ENCODE measurements at regions not wholly inside any gene's neighbourhood (a gene's known extent, or its start where the extent isn't known, plus 50 kb on each side); places are given as distances from the start of the nearest gene placed in this dataset.

GRCh38 chr5:58258984-58259684, 200.8 kb downstream of the PLK2 start:
- Histone ChIP-seq H4K20me1 (ENCODE audit: control insufficient read depth, insufficient read depth, low read length, poor library complexity, severe bottlenecking) (no peaks in the 10 kb centered on the region), H3K9ac (ENCODE audit: low read length) (no peak overlapping the region), H3K4me1 (ENCODE audit: control insufficient read depth in 2 of 2, insufficient read depth in 2 of 2, low read length in 2 of 2) (no peaks in the 10 kb centered on the region), H3K27me3 (replicated peaks in 1 of 4; ENCODE audit: control extremely low read depth in 1 of 4, control insufficient read depth in 3 of 4, insufficient read depth in 4 of 4, low read length in 3 of 4) (no peaks in the 10 kb centered on the region), H3K9me3 (ENCODE audit: control extremely low read depth in 1 of 3, control insufficient read depth in 2 of 3, insufficient read depth in 1 of 3, low read length in 2 of 3) (no peaks in the 10 kb centered on the region), H3K4me3 (ENCODE audit: control extremely low read depth in 1 of 5, extremely low read depth in 1 of 5, insufficient read depth in 1 of 5, low read depth in 2 of 5, low read length in 4 of 5) (no peak overlapping the region), H3K27ac (ENCODE audit: low read length in 2 of 2) (no peak overlapping the region), H3K4me2 (replicated peaks; ENCODE audit: low read depth, low read length, poor library complexity, severe bottlenecking) (no peak overlapping the region), H3K79me2 (ENCODE audit: control insufficient read depth, insufficient read depth, low read length) (no peaks in the 10 kb centered on the region), H2AFZ (ENCODE audit: insufficient read depth, low read depth, low read length, poor library complexity, severe bottlenecking) (no peak overlapping the region), H3K36me3 (replicated peaks in 1 of 2; ENCODE audit: control extremely low read depth in 1 of 2, control insufficient read depth in 1 of 2, extremely low read depth in 1 of 2, insufficient read depth in 2 of 2, low read length in 1 of 2) (no peaks in the 10 kb centered on the region)
- ATAC-seq (ENCODE audit: low read depth): no peak
- intact Hi-C loops (cut with micrococcal nuclease): no loop called here
- TF ChIP-seq, protein P1, sequence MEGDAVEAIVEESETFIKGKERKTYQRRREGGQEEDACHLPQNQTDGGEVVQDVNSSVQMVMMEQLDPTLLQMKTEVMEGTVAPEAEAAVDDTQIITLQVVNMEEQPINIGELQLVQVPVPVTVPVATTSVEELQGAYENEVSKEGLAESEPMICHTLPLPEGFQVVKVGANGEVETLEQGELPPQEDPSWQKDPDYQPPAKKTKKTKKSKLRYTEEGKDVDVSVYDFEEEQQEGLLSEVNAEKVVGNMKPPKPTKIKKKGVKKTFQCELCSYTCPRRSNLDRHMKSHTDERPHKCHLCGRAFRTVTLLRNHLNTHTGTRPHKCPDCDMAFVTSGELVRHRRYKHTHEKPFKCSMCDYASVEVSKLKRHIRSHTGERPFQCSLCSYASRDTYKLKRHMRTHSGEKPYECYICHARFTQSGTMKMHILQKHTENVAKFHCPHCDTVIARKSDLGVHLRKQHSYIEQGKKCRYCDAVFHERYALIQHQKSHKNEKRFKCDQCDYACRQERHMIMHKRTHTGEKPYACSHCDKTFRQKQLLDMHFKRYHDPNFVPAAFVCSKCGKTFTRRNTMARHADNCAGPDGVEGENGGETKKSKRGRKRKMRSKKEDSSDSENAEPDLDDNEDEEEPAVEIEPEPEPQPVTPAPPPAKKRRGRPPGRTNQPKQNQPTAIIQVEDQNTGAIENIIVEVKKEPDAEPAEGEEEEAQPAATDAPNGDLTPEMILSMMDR (IDR thresholded peaks at IDR 0.05): no peak
- no peak for TF ChIP-seq EZH2 (IDR thresholded peaks at IDR 0.05; ENCODE audit: borderline replicate concordance, insufficient read depth, low read depth, low read length, poor library complexity, severe bottlenecking)
- no peak for DNase-seq
- Mint-ChIP-seq H3K27me3 (peaks cover 8% of the 10 kb centered on the region), H3K4me1 (no peaks in the 10 kb centered on the region), H3K27ac (no peak overlapping the region), H3K4me3 (no peak overlapping the region), H3K9me3 (ENCODE audit: insufficient read depth) (no peaks in the 10 kb centered on the region)
- CTCF ChIA-PET: no interaction called here
- POLR2A ChIA-PET: no interaction called here

DNA sequence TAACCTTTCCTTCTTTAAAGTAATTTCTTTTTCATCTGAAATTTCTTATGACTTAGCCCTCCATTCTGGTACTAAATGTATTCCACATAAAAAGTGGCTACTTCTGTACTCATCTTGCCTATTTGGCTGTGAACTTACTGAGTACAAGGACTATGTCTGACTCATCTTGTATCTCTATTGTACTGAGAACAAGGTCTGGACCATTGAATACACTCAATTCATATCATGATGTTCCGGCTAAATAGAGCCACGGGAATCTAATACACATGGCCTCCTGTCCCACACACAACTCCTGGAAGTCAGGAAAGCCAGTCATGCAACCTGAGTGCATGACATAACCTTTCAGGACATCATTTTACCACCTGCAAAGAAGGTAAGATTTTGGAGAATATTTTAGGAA, 203.9 kb downstream of the PLK2 start:
- ChIA-PET CTCF (no interaction called here), POLR2A (no interaction called here)
- Histone ChIP-seq H3K36me3 (replicated peaks in 1 of 2; ENCODE audit: control extremely low read depth in 1 of 2, control insufficient read depth in 1 of 2, extremely low read depth in 1 of 2, insufficient read depth in 2 of 2, low read length in 1 of 2) (no peaks in the 10 kb centered on the region), H4K20me1 (ENCODE audit: control insufficient read depth, insufficient read depth, low read length, poor library complexity, severe bottlenecking) (no peaks in the 10 kb centered on the region), H3K4me2 (replicated peaks; ENCODE audit: low read depth, low read length, poor library complexity, severe bottlenecking) (no peak overlapping the region), H3K4me1 (ENCODE audit: control insufficient read depth in 2 of 2, insufficient read depth in 2 of 2, low read length in 2 of 2) (no peaks in the 10 kb centered on the region), H3K27ac (ENCODE audit: low read length in 2 of 2) (no peak overlapping the region), H3K79me2 (ENCODE audit: control insufficient read depth, insufficient read depth, low read length) (no peaks in the 10 kb centered on the region), H2AFZ (ENCODE audit: insufficient read depth, low read depth, low read length, poor library complexity, severe bottlenecking) (no peak overlapping the region), H3K9ac (ENCODE audit: low read length) (no peak overlapping the region), H3K4me3 (ENCODE audit: control extremely low read depth in 1 of 5, extremely low read depth in 1 of 5, insufficient read depth in 1 of 5, low read depth in 2 of 5, low read length in 4 of 5) (no peak overlapping the region), H3K9me3 (ENCODE audit: control extremely low read depth in 1 of 3, control insufficient read depth in 2 of 3, insufficient read depth in 1 of 3, low read length in 2 of 3) (no peaks in the 10 kb centered on the region), H3K27me3 (replicated peaks in 1 of 4; ENCODE audit: control extremely low read depth in 1 of 4, control insufficient read depth in 3 of 4, insufficient read depth in 4 of 4, low read length in 3 of 4) (no peaks in the 10 kb centered on the region)
- H3K9me3 Mint-ChIP-seq (ENCODE audit: insufficient read depth): no peaks in the 10 kb centered on the region
- no peaks in the 10 kb centered on the region for H3K4me1 Mint-ChIP-seq
- peaks cover 13% of the 10 kb centered on the region for H3K27me3 Mint-ChIP-seq
- no peak for ATAC-seq (ENCODE audit: low read depth)
- 100% methylated on average over 2 of the region's 2 CpGs for WGBS (ENCODE audit: insufficient coverage)
- H3K4me3 Mint-ChIP-seq: no peak overlapping the region
- no peak overlapping the region for H3K27ac Mint-ChIP-seq
- intact Hi-C loops (cut with micrococcal nuclease): no loop called here
- DNase-seq: no peak
- TF ChIP-seq, protein P1 (IDR thresholded peaks at IDR 0.05): no peak
- no peak for TF ChIP-seq EZH2 (IDR thresholded peaks at IDR 0.05; ENCODE audit: borderline replicate concordance, insufficient read depth, low read depth, low read length, poor library complexity, severe bottlenecking)
